Colonic mucosa (tissue), 4 donors: ENCODE measurements at regions not wholly inside any gene's neighbourhood (a gene's known extent, or its start where the extent isn't known, plus 50 kb on each side); places are given as distances from the start of the nearest gene placed in this dataset.

Experiments
- DNase-seq: peaks from one replicate; pipeline ENCODE4 v3.0.0-alpha.2; 2020
- H3K27ac ChIP-seq: fragments of 200-600 bp; one replicate; pipeline ENCODE4 v1.8.0; 2021
- H3K27me3 ChIP-seq: fragments of 200-600 bp; one replicate; pipeline ENCODE4 v1.8.0; 2021
- H3K36me3 ChIP-seq: fragments of 200-600 bp; one replicate; pipeline ENCODE4 v1.8.0; 2021
- H3K4me1 ChIP-seq: fragments of 200-600 bp; one replicate; pipeline ENCODE4 v1.8.0; 2021; ENCODE audit warnings: mild to moderate bottlenecking
- H3K4me3 ChIP-seq: fragments of 200-600 bp; one replicate; pipeline ENCODE4 v1.8.0; 2021
- H3K9ac ChIP-seq, 2 donors: one replicate each; pipeline ENCODE4 v1.7.0; 2013; ENCODE audit warnings: control low read depth in 2 of 2, low read depth in 2 of 2, low read length in 2 of 2
- H3K9me3 ChIP-seq: fragments of 200-600 bp; one replicate; pipeline ENCODE4 v1.8.0; 2021
- CTCF ChIP-seq: fragments of 200-600 bp; IDR thresholded peaks from one replicate; pipeline ENCODE4 v1.8.0; 2022; ENCODE audit warnings: antibody characterized with exemption, mild to moderate bottlenecking
- intact Hi-C: fragments of 100-400 bp; cut with DNase I; formaldehyde crosslinking; loops from one replicate; pipeline ENCODE4 v1.14.1; 2022
- donor health status: healthy.
- donor health status: DM: no; HTN: no; CAD: no.
- donor health status: DM: no; HTN: no; CAD: no.

GRCh38 chr18:26794230-26795101 is 71.0 kb downstream of the AQP4 start:
- H3K4me1 ChIP-seq = no peaks in the 10 kb centered on the region
- no peak for TF ChIP-seq CTCF
- no peaks in the 10 kb centered on the region for H3K27me3 ChIP-seq
- H3K36me3 ChIP-seq = no peaks in the 10 kb centered on the region
- H3K4me3 ChIP-seq = no peak overlapping the region
- intact Hi-C loops = no loop called here
- DNase-seq = peak; percentile 23
- no peak overlapping the region for H3K27ac ChIP-seq
- no peaks in the 10 kb centered on the region for H3K9me3 ChIP-seq
- H3K9ac ChIP-seq = no peak overlapping the region

GRCh38 chr18:26792661-26793060 is 72.8 kb downstream of the AQP4 start:
- no peak for TF ChIP-seq CTCF
- H3K27me3 ChIP-seq = no peaks in the 10 kb centered on the region
- no peaks in the 10 kb centered on the region for H3K9me3 ChIP-seq
- no peak overlapping the region for H3K9ac ChIP-seq
- no peaks in the 10 kb centered on the region for H3K36me3 ChIP-seq
- DNase-seq = no peak
- no peaks in the 10 kb centered on the region for H3K4me1 ChIP-seq
- no peak overlapping the region for H3K4me3 ChIP-seq
- intact Hi-C loops = no loop called here
- H3K27ac ChIP-seq = no peak overlapping the region

GRCh38 chr18:26791676-26792075 is 73.8 kb downstream of the AQP4 start:
- Histone ChIP-seq H3K9me3 (no peaks in the 10 kb centered on the region), H3K9ac (no peak overlapping the region), H3K27ac (no peak overlapping the region), H3K4me1 (no peaks in the 10 kb centered on the region), H3K4me3 (no peak overlapping the region), H3K36me3 (no peaks in the 10 kb centered on the region), H3K27me3 (no peaks in the 10 kb centered on the region)
- DNase-seq = no peak
- intact Hi-C loops = no loop called here
- TF ChIP-seq CTCF = no peak

GRCh38 chr18:26784599-26784998 is 80.9 kb downstream of the AQP4 start:
- no peaks in the 10 kb centered on the region for H3K9me3 ChIP-seq
- no peak overlapping the region for H3K9ac ChIP-seq
- H3K4me1 ChIP-seq = no peaks in the 10 kb centered on the region
- H3K27me3 ChIP-seq = no peaks in the 10 kb centered on the region
- no peak overlapping the region for H3K27ac ChIP-seq
- no peak for DNase-seq
- no peak for TF ChIP-seq CTCF
- H3K36me3 ChIP-seq = no peaks in the 10 kb centered on the region
- intact Hi-C loops = no loop called here
- H3K4me3 ChIP-seq = no peak overlapping the region

- intact Hi-C loops = no loop called here
- no peak for TF ChIP-seq CTCF
These were observed 82.3 kb downstream of the AQP4 start for GRCh38 chr18:26783170-26783569.

More at GRCh38 chr18:26783170-26783569, 82.3 kb downstream of the AQP4 start:
- no peaks in the 10 kb centered on the region for H3K27me3 ChIP-seq
- H3K9ac ChIP-seq = no peak overlapping the region
- H3K27ac ChIP-seq = no peak overlapping the region
- no peak overlapping the region for H3K4me3 ChIP-seq
- no peaks in the 10 kb centered on the region for H3K4me1 ChIP-seq
- H3K36me3 ChIP-seq = no peaks in the 10 kb centered on the region
- H3K9me3 ChIP-seq = no peaks in the 10 kb centered on the region
- DNase-seq = no peak
